SK-N-MC (cell line): ENCODE measurements at regions not wholly inside any gene's neighbourhood (a gene's known extent, or its start where the extent isn't known, plus 50 kb on each side); places are given as distances from the start of the nearest gene placed in this dataset.

Experiments
- DNase-seq: peaks from one replicate; pipeline ENCODE4 v3.0.0-alpha.2; 2011; ENCODE audit warnings: low read depth, low spot score
- H3K27ac ChIP-seq: fragments of 200-600 bp; sonication (generic); 2 replicates; pipeline ENCODE4 v1.5.1; 2016; ENCODE audit warnings: mixed run types
- H3K36me3 ChIP-seq: fragments of 200-600 bp; sonication (generic); 2 replicates; pipeline ENCODE4 v1.6.1; 2017; ENCODE audit warnings: antibody characterized with exemption, low read length, mixed read lengths; ENCODE audit not compliant: insufficient read depth
- H3K4me3 ChIP-seq: fragments of 200-600 bp; sonication (generic); 2 replicates; pipeline ENCODE4 v1.5.1; 2016
- H3K9ac ChIP-seq: fragments of 200-600 bp; sonication (generic); 2 replicates; pipeline ENCODE4 v1.8.0; 2017; ENCODE audit warnings: mixed run types, mixed read lengths; ENCODE audit not compliant: insufficient read length
- H3K9me3 ChIP-seq: fragments of 200-600 bp; sonication (generic); 2 replicates; pipeline ENCODE4 v1.6.1; 2017; ENCODE audit warnings: low read depth, mild to moderate bottlenecking, antibody characterized with exemption, low read length, moderate library complexity, mixed read lengths
- EZH2 ChIP-seq: fragments of 200-600 bp; sonication (generic); IDR thresholded peaks from one replicate; pipeline ENCODE4 v1.6.1; 2017; ENCODE audit warnings: antibody characterized with exemption
- FOXP2 ChIP-seq: optimal IDR thresholded peaks from 2 replicates; pipeline ENCODE3; 2011; ENCODE audit warnings: mild to moderate bottlenecking, moderate library complexity; ENCODE audit not compliant: insufficient read depth; ENCODE audit errors: extremely low read length, control extremely low read depth
- POLR2AphosphoS5 ChIP-seq: IDR thresholded peaks from 2 replicates; pipeline ENCODE4 v1.6.1; 2012; ENCODE audit warnings: mild to moderate bottlenecking, low read depth, low read length, borderline replicate concordance

- Histone ChIP-seq H3K4me3 (no peak overlapping the region), H3K9ac (no peak overlapping the region), H3K36me3 (no peaks in the 10 kb centered on the region), H3K9me3 (no peaks in the 10 kb centered on the region), H3K27ac (no peak overlapping the region)
- TF ChIP-seq EZH2 = no peak
- TF ChIP-seq FOXP2 = no peak
- TF ChIP-seq POLR2AphosphoS5 = no peak
- DNase-seq = no peak
These were observed 172.6 kb upstream of the SP8 start for GRCh38 chr7:20959281-20959680.

- Histone ChIP-seq H3K9ac (no peak overlapping the region), H3K4me3 (no peak overlapping the region), H3K27ac (no peak overlapping the region), H3K36me3 (no peaks in the 10 kb centered on the region), H3K9me3 (no peaks in the 10 kb centered on the region)
- TF ChIP-seq EZH2 = no peak
- TF ChIP-seq FOXP2 = no peak
- TF ChIP-seq POLR2AphosphoS5 = no peak
- no peak for DNase-seq
These were observed 177.0 kb upstream of the SP8 start for GRCh38 chr7:20963556-20964280.

- Histone ChIP-seq H3K4me3 (no peak overlapping the region), H3K9ac (no peak overlapping the region), H3K36me3 (no peaks in the 10 kb centered on the region), H3K27ac (no peak overlapping the region), H3K9me3 (no peaks in the 10 kb centered on the region)
- no peak for DNase-seq
- TF ChIP-seq FOXP2 (no peak), EZH2 (no peak), POLR2AphosphoS5 (no peak)
These were observed 177.7 kb upstream of the SP8 start for GRCh38 chr7:20964281-20964918.

DNA sequence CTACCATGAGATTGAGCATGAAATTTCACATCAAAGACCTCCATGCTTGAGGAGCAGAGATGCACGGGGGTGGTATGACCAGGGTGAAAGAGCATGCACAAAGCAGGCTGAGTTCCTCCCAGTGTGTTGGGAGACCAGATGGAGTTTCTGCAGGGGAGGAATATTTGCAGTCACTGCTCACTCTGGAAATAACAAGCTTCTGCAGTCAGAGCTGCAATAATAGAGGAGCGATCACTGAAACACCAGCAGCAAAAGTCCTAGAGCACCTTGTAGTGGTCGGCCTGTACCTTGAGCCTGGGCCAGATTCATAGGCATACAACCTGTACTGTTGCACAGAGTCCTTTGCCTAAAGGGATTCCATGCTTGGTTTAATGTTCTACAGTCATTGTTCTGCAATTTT, 184.5 kb upstream of the SP8 start:
- H3K36me3 ChIP-seq = no peaks in the 10 kb centered on the region
- no peak overlapping the region for H3K9ac ChIP-seq
- no peaks in the 10 kb centered on the region for H3K9me3 ChIP-seq
- H3K27ac ChIP-seq = no peak overlapping the region
- TF ChIP-seq POLR2AphosphoS5 (no peak), EZH2 (no peak), FOXP2 (no peak)
- no peak overlapping the region for H3K4me3 ChIP-seq
- no peak for DNase-seq

- no peak overlapping the region for H3K27ac ChIP-seq
- TF ChIP-seq EZH2 (no peak), FOXP2 (no peak), POLR2AphosphoS5 (no peak)
- no peak overlapping the region for H3K4me3 ChIP-seq
- no peaks in the 10 kb centered on the region for H3K9me3 ChIP-seq
- DNase-seq = no peak
- no peak overlapping the region for H3K9ac ChIP-seq
- no peaks in the 10 kb centered on the region for H3K36me3 ChIP-seq
These were observed 193.5 kb upstream of the SP8 start for GRCh38 chr7:20980232-20980631.

DNA sequence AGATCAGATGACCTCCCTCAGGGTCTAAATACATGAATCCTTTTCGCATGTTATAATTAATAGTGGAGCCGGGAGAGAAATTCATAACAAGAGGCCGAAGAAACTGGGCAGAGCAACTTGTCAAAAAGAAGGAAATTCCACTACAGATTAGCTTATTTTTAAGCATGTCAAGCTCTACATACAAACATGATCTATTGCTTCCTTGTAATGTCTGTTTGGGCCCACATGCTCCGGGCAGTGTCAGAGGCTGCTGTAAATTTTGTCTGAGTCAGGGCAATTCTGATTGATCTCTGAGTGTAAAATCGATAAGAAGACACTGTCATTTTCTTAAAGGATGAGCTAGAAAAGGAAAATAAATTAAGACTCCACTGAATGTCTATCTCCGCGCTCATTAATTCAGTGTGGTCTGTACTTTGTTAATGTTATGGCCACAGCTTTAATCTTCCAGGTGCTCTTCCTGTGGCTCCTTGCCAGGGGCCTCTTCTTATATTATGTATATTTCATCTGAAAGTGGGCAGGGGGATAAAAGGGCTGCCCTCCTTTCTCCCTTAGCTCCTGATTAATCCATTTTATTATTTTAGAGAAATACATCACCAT, 194.1 kb upstream of the SP8 start:
- no peak overlapping the region for H3K27ac ChIP-seq
- no peaks in the 10 kb centered on the region for H3K36me3 ChIP-seq
- no peak for DNase-seq
- no peak overlapping the region for H3K9ac ChIP-seq
- no peaks in the 10 kb centered on the region for H3K9me3 ChIP-seq
- TF ChIP-seq EZH2 (no peak), POLR2AphosphoS5 (no peak), FOXP2 (no peak)
- H3K4me3 ChIP-seq = no peak overlapping the region

- Histone ChIP-seq H3K4me3 (no peak overlapping the region), H3K9me3 (no peaks in the 10 kb centered on the region), H3K36me3 (no peaks in the 10 kb centered on the region), H3K9ac (no peak overlapping the region), H3K27ac (no peak overlapping the region)
- no peak for DNase-seq
- TF ChIP-seq EZH2 = no peak
- no peak for TF ChIP-seq FOXP2
- TF ChIP-seq POLR2AphosphoS5 = no peak
These were observed 201.7 kb upstream of the SP8 start for GRCh38 chr7:20988340-20988739.

DNA sequence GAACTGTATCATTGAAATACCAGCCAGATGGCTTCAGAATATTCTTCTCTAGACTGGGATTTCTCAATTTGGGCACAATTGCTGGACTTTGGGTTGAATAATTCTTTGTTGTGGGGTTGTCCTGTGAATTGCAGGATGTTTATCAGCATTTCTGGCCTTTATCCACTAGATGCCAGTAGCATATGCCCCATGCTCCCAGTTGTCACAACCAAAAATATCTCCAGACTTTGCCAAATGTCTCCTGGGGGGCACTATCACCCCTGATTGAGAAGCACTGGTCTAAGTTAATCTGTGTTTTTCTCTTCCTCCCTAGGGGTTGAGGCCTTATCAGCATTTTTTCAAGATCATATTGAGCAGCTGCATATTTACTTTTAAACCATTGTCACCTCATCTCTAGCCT, 204.9 kb upstream of the SP8 start:
- Histone ChIP-seq H3K27ac (no peak overlapping the region), H3K36me3 (no peaks in the 10 kb centered on the region)
- TF ChIP-seq POLR2AphosphoS5 (no peak), EZH2 (no peak), FOXP2 (no peak)

DNA sequence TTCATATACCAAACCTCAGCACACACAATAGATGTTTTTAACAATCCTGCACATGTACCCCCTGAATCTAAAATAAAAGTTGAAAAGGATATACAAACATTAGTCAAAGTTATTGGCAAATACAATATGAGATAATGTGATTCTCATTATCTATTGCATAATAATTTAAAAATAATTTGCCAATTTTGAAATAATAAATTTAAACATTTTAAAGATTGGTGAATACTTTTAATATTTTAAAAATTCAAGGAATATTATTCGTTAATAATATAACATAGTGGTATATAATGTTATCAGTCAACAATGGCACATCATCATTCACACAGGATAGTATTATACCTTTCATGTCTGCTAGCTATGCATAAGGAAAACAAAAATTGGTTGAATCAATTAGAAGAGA, 207.0 kb upstream of the SP8 start:
- no peaks in the 10 kb centered on the region for H3K9me3 ChIP-seq
- H3K9ac ChIP-seq = no peak overlapping the region
- TF ChIP-seq POLR2AphosphoS5 = no peak
- no peak for TF ChIP-seq EZH2
- TF ChIP-seq FOXP2 = no peak
- no peaks in the 10 kb centered on the region for H3K36me3 ChIP-seq
- DNase-seq = no peak
- H3K4me3 ChIP-seq = no peak overlapping the region
- H3K27ac ChIP-seq = no peak overlapping the region

More for the DNA sequence above, 204.9 kb upstream of the SP8 start:
- H3K4me3 ChIP-seq = no peak overlapping the region
- H3K9me3 ChIP-seq = no peaks in the 10 kb centered on the region
- H3K9ac ChIP-seq = no peak overlapping the region
- no peak for DNase-seq
